ES-I3 (cell line): ENCODE measurements at regions not wholly inside any gene's neighbourhood (a gene's known extent, or its start where the extent isn't known, plus 50 kb on each side); places are given as distances from the start of the nearest gene placed in this dataset.
A peak's percentile ranks its signal among the peaks of the same experiment; 100 is the strongest.
"Not testable (repeated sequence)": the region's sequence is repeated elsewhere in the genome, so short reads cannot be mapped to it uniquely, and the experiment has no call there.

Experiments used
- H3K36me3 ChIP-seq: 2 replicates; pipeline ENCODE4 v1.6.1; 2013; ENCODE audit warnings: mild to moderate bottlenecking, low read length, control low read depth, moderate library complexity; ENCODE audit not compliant: insufficient read depth
- H3K4me1 ChIP-seq: 2 replicates; pipeline ENCODE4 v1.6.1; 2013; ENCODE audit warnings: mild to moderate bottlenecking, control low read depth, low read length; ENCODE audit not compliant: insufficient read depth
- H3K9ac ChIP-seq: 2 replicates; pipeline ENCODE4 v1.6.1; 2013; ENCODE audit warnings: low read depth, mild to moderate bottlenecking, low read length, moderate library complexity
- H3K9me3 ChIP-seq: 2 replicates; pipeline ENCODE4 v1.6.1; 2013; ENCODE audit warnings: mild to moderate bottlenecking, low read length, moderate library complexity; ENCODE audit not compliant: control insufficient read depth, insufficient read depth

- Histone ChIP-seq H3K4me1 (no peaks in the 10 kb centered on the region), H3K9me3 (no peaks in the 10 kb centered on the region), H3K9ac (no peak overlapping the region), H3K36me3 (no peaks in the 10 kb centered on the region)
These were observed 734.8 kb upstream of the CDH6 start for GRCh38 chr5:30458681-30459080.

DNA sequence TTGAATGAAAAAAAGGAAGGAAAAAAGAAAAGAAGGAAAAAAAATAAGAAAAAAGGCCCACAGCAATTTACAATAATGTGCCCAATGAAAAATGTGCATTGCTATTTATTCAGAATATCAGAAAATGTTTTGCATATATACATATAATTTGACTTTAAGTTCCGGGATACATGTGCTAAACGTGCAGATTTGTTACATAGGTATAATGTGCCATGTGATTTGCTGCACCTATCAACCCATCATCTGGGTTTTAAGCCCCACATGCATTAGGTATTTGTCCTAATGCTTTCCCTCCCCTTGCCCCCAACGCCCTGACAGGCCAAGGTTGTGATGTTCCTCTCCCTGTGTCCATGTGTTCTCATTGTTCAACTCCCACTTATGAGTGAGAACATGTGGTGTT, 738.0 kb upstream of the CDH6 start:
- not testable (repeated sequence) for H3K36me3 ChIP-seq, H3K9ac ChIP-seq, H3K4me1 ChIP-seq, H3K9me3 ChIP-seq

DNA sequence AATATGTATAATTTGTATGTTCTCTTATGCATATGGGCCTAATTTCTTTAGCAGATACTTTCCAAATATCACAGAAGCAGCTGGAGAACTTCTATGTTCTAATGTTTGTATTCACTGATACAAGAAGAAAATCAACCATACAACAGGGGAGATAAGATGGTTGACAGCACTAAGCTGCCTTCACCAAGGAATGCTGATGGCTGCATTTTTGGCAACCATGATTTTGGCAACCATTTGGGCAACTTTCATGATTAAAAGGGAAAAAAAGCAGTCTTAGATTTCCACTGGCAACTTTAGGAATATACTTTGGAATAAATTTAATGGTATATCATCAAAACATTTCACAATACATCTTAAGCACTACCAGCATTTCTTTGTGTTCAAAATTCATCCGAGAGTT, 740.3 kb upstream of the CDH6 start:
- H3K9me3 ChIP-seq: no peaks in the 10 kb centered on the region
- no peaks in the 10 kb centered on the region for H3K4me1 ChIP-seq
- no peak overlapping the region for H3K9ac ChIP-seq
- H3K36me3 ChIP-seq: no peaks in the 10 kb centered on the region

GRCh38 chr5:30450153-30450552, 743.3 kb upstream of the CDH6 start:
- H3K36me3 ChIP-seq: no peaks in the 10 kb centered on the region
- H3K9ac ChIP-seq: no peak overlapping the region
- H3K4me1 ChIP-seq: no peaks in the 10 kb centered on the region
- no peaks in the 10 kb centered on the region for H3K9me3 ChIP-seq

- no peaks in the 10 kb centered on the region for H3K36me3 ChIP-seq
- no peaks in the 10 kb centered on the region for H3K4me1 ChIP-seq
- H3K9ac ChIP-seq: no peak overlapping the region
- H3K9me3 ChIP-seq: no peaks in the 10 kb centered on the region
These were observed 746.1 kb upstream of the CDH6 start for GRCh38 chr5:30447431-30447830.

DNA sequence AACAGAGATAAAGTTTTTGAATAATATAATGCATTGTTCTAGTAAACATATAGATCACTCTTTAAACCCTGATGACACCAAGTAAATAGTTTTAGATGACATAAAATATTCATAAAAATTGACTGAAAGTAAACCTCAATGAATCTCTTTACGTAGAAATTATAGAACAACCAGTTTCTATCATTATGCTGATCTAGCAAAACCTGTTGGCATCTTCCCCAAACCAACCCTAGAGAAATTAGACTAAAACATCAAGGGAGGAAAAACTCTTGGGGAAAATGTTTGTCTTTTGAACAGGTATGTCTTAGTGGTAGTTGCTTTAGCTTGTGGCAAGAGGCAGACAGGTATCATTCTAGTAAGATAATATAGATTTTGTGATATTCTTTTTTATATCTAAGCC, 747.0 kb upstream of the CDH6 start:
- no peaks in the 10 kb centered on the region for H3K36me3 ChIP-seq
- H3K9me3 ChIP-seq: no peaks in the 10 kb centered on the region
- no peak overlapping the region for H3K9ac ChIP-seq

GRCh38 chr5:30438785-30439184, 754.7 kb upstream of the CDH6 start:
- H3K4me1 ChIP-seq: no peaks in the 10 kb centered on the region
- no peak overlapping the region for H3K9ac ChIP-seq
- no peaks in the 10 kb centered on the region for H3K9me3 ChIP-seq
- no peaks in the 10 kb centered on the region for H3K36me3 ChIP-seq

More for the DNA sequence above, 747.0 kb upstream of the CDH6 start:
- no peaks in the 10 kb centered on the region for H3K4me1 ChIP-seq

DNA sequence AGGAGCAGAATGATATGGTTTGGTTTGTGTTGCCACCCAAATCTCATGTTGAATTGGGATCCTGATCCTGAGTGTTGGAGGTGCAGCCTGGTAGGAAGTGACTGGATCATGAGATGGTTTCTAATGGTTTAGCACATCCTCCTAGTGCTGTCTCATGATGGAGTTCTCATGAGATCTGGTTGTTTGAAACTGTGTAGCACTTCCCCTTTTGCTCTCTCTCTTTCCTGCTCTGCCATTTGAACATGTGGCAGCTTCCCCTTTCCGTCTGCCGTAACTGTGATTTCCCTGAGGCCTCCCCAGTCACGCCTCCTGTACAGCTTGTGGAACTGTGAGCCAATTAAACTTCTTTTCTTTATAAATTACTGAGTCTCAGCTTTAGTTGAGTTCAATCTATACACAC, 756.8 kb upstream of the CDH6 start:
- Histone ChIP-seq H3K4me1 (no peaks in the 10 kb centered on the region), H3K9ac (no peak overlapping the region), H3K36me3 (no peaks in the 10 kb centered on the region), H3K9me3 (no peaks in the 10 kb centered on the region)

GRCh38 chr5:30428866-30429407, 764.5 kb upstream of the CDH6 start:
- not testable (repeated sequence) for H3K36me3 ChIP-seq, H3K9me3 ChIP-seq, H3K4me1 ChIP-seq
- H3K9ac ChIP-seq: peak overlapping the region; percentile 71

GRCh38 chr5:30414078-30414477, 779.4 kb upstream of the CDH6 start:
- Histone ChIP-seq H3K4me1 (peaks cover 6% of the 10 kb centered on the region; the same call in 1 of the 2 replicates), H3K9me3 (no peaks in the 10 kb centered on the region), H3K9ac (no peak overlapping the region), H3K36me3 (no peaks in the 10 kb centered on the region)

GRCh38 chr5:30413540-30413939, 779.9 kb upstream of the CDH6 start:
- no peaks in the 10 kb centered on the region for H3K36me3 ChIP-seq
- no peak overlapping the region for H3K9ac ChIP-seq
- no peaks in the 10 kb centered on the region for H3K9me3 ChIP-seq
- peaks cover 6% of the 10 kb centered on the region; the same call in 1 of the 2 replicates for H3K4me1 ChIP-seq

- Histone ChIP-seq H3K9me3 (no peaks in the 10 kb centered on the region), H3K36me3 (no peaks in the 10 kb centered on the region), H3K4me1 (no peaks in the 10 kb centered on the region), H3K9ac (no peak overlapping the region)
These were observed 787.7 kb upstream of the CDH6 start for GRCh38 chr5:30405821-30406220.

GRCh38 chr5:30401479-30402058, 791.9 kb upstream of the CDH6 start:
- no peaks in the 10 kb centered on the region for H3K4me1 ChIP-seq
- H3K9me3 ChIP-seq: no peaks in the 10 kb centered on the region
- H3K9ac ChIP-seq: no peak overlapping the region
- no peaks in the 10 kb centered on the region for H3K36me3 ChIP-seq

DNA sequence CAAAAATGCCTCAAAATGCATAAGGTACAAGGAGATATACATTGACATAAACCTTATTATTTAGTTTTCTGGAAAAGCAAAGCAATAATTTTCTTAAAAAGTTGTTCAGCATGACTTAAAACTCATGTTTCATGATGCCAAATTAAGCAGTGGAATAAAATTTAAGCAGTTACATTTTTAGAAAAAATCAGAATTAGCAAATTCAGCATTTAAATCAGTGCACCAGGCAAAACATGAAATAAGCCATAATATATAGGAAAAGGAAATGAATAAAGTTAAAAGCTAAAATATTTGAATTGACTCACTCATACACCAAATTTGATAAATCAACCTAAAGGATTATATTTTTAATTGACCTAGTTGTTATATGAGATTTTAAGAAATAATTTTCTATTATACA, 795.1 kb upstream of the CDH6 start:
- no peaks in the 10 kb centered on the region for H3K36me3 ChIP-seq
- no peaks in the 10 kb centered on the region for H3K4me1 ChIP-seq
- no peaks in the 10 kb centered on the region for H3K9me3 ChIP-seq
- no peak overlapping the region for H3K9ac ChIP-seq

DNA sequence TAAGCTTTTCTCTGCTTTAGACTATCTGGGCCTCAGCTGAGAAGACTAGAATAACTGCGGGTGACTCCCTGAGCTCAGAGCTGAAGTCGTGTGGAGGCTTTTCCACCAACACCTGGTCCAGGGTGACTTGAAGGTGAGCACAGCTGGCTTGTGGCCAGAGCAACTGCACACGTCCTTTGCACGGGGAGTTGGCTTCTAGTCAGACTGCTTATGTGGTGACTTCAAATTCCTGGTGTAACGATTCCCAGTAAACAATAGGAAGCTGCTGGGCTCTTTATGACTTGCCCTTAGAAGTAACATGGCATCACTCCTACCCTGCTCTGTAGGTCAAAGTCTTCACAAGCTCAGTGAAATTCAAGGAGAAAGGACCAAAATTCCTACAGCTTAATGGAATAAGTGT, 800.6 kb upstream of the CDH6 start:
- Histone ChIP-seq H3K9ac (no peak overlapping the region), H3K9me3 (no peaks in the 10 kb centered on the region), H3K36me3 (no peaks in the 10 kb centered on the region), H3K4me1 (peaks cover 20% of the 10 kb centered on the region; the same call in 1 of the 2 replicates)
